Endodermal cell (in vitro differentiated cells): ENCODE measurements at regions not wholly inside any gene's neighbourhood (a gene's known extent, or its start where the extent isn't known, plus 50 kb on each side); places are given as distances from the start of the nearest gene placed in this dataset.

Experiments used
- DNase-seq: peaks from one replicate; pipeline ENCODE4 v3.0.0-alpha.2; 2017
- H3K27ac ChIP-seq: 2 replicates; pipeline ENCODE4 v1.5.1; 2013; ENCODE audit warnings: mild to moderate bottlenecking, low read depth, low read length, moderate library complexity
- H3K27me3 ChIP-seq: 2 replicates; pipeline ENCODE4 v1.6.1; 2013; ENCODE audit warnings: mild to moderate bottlenecking, low read length, moderate library complexity; ENCODE audit not compliant: insufficient read depth, control insufficient read depth, poor library complexity, severe bottlenecking
- H3K36me3 ChIP-seq: 2 replicates; pipeline ENCODE4 v1.7.0; 2013; ENCODE audit warnings: mild to moderate bottlenecking, low read length, moderate library complexity; ENCODE audit not compliant: control insufficient read depth, insufficient read depth
- H3K4me1 ChIP-seq: one replicate; pipeline ENCODE4 v1.7.0; 2013; ENCODE audit warnings: low read length; ENCODE audit not compliant: control insufficient read depth, insufficient read depth
- H3K4me3 ChIP-seq: 2 replicates; pipeline ENCODE4 v1.5.1; 2013; ENCODE audit warnings: mild to moderate bottlenecking, low read length, moderate library complexity
- H3K9ac ChIP-seq: 2 replicates; pipeline ENCODE4 v1.6.1; 2013; ENCODE audit warnings: mild to moderate bottlenecking, low read length, moderate library complexity; ENCODE audit not compliant: poor library complexity, severe bottlenecking; ENCODE audit errors: extremely low read depth
- H3K9me3 ChIP-seq: 2 replicates; pipeline ENCODE4 v1.6.1; 2013; ENCODE audit warnings: mild to moderate bottlenecking, low read length, moderate library complexity; ENCODE audit not compliant: control insufficient read depth
- H3K27ac Mint-ChIP-seq: 2 replicates; pipeline ENCODE4 v1.8.0; 2020; ENCODE audit warnings: mixed read lengths
- H3K27me3 Mint-ChIP-seq: 2 replicates; pipeline ENCODE4 v1.8.0; 2021; ENCODE audit warnings: mild to moderate bottlenecking, mixed read lengths; ENCODE audit not compliant: insufficient read depth
- H3K36me3 Mint-ChIP-seq: 2 replicates; pipeline ENCODE4 v1.8.0; 2020; ENCODE audit warnings: low read depth, mixed read lengths
- H3K4me1 Mint-ChIP-seq: 2 replicates; pipeline ENCODE4 v1.8.0; 2020; ENCODE audit warnings: mixed read lengths
- H3K4me3 Mint-ChIP-seq: 2 replicates; pipeline ENCODE4 v1.8.0; 2020; ENCODE audit warnings: mild to moderate bottlenecking, moderate library complexity, mixed read lengths
- H3K9me3 Mint-ChIP-seq: 2 replicates; pipeline ENCODE4 v1.8.0; 2020; ENCODE audit warnings: mild to moderate bottlenecking, mixed read lengths
- CTCF ChIP-seq: fragments of 200-600 bp; sonication (generic); conservative IDR thresholded peaks from 2 replicates; pipeline ENCODE4 v1.5.0; 2021; ENCODE audit warnings: antibody characterized with exemption, mild to moderate bottlenecking
- WGBS, 2 experiments: methylation state at CpG; one replicate each; pipeline versions ENCODE4 v1.1.5 to v1.1.7; 2013; ENCODE audit warnings: missing lambda C conversion rate in 2 of 2, mixed read lengths in 1 of 2; ENCODE audit not compliant: insufficient coverage in 1 of 2, insufficient read length in 1 of 2; 5-methylcytosine and 5-hydroxymethylcytosine counted together

GRCh38 chr10:84890706-84891105 is 562.3 kb downstream of the CCSER2 start:
- Mint-ChIP-seq H3K27me3 (peaks cover 4% of the 10 kb centered on the region), H3K36me3 (no peaks in the 10 kb centered on the region), H3K9me3 (peaks cover 6% of the 10 kb centered on the region), H3K27ac (no peak overlapping the region), H3K4me1 (no peaks in the 10 kb centered on the region), H3K4me3 (no peak overlapping the region)
- TF ChIP-seq CTCF, result no peak
- H3K27me3 ChIP-seq, result no peaks in the 10 kb centered on the region
- no peak for DNase-seq
- no peak overlapping the region for H3K4me3 ChIP-seq
- H3K9me3 ChIP-seq, result no peaks in the 10 kb centered on the region
- no peaks in the 10 kb centered on the region for H3K4me1 ChIP-seq
- H3K9ac ChIP-seq, result no peak overlapping the region
- no peaks in the 10 kb centered on the region for H3K36me3 ChIP-seq
- H3K27ac ChIP-seq, result no peak overlapping the region
- WGBS, 2 experiments, result 95 to 100% methylated on average over 2 to 3 of the region's 3 CpGs

- TF ChIP-seq CTCF, result no peak
- Mint-ChIP-seq H3K9me3 (peaks cover 6% of the 10 kb centered on the region), H3K4me1 (no peaks in the 10 kb centered on the region), H3K4me3 (no peak overlapping the region), H3K27ac (no peak overlapping the region), H3K36me3 (no peaks in the 10 kb centered on the region), H3K27me3 (peaks cover under 1% of the 10 kb centered on the region)
- H3K9me3 ChIP-seq, result no peaks in the 10 kb centered on the region
- no peaks in the 10 kb centered on the region for H3K36me3 ChIP-seq
- no peak for DNase-seq
- WGBS, 2 experiments, result 50 to 75% methylated on average over 3 to 4 of the region's 4 CpGs
- no peaks in the 10 kb centered on the region for H3K4me1 ChIP-seq
- no peak overlapping the region for H3K27ac ChIP-seq
- no peak overlapping the region for H3K9ac ChIP-seq
- H3K27me3 ChIP-seq, result no peaks in the 10 kb centered on the region
- H3K4me3 ChIP-seq, result no peak overlapping the region
Measured at GRCh38 chr10:84891631-84892030, 563.2 kb downstream of the CCSER2 start.

GRCh38 chr10:84895541-84895940 is 567.2 kb downstream of the CCSER2 start:
- no peak overlapping the region for H3K4me3 Mint-ChIP-seq
- no peaks in the 10 kb centered on the region for H3K9me3 ChIP-seq
- no peak overlapping the region for H3K4me3 ChIP-seq
- DNase-seq, result no peak
- H3K27ac ChIP-seq, result no peak overlapping the region
- TF ChIP-seq CTCF, result no peak
- no peaks in the 10 kb centered on the region for H3K27me3 ChIP-seq
- no peaks in the 10 kb centered on the region for H3K36me3 ChIP-seq
- 96% methylated on average over 2 of the region's 3 CpGs; no CpG with 5 or more reads in 1 of the 2 experiments for WGBS, 2 experiments
- peaks cover 1% of the 10 kb centered on the region for H3K27me3 Mint-ChIP-seq
- no peaks in the 10 kb centered on the region for H3K4me1 ChIP-seq
- H3K4me1 Mint-ChIP-seq, result peaks cover 2% of the 10 kb centered on the region
- no peaks in the 10 kb centered on the region for H3K36me3 Mint-ChIP-seq
- H3K27ac Mint-ChIP-seq, result no peak overlapping the region
- H3K9ac ChIP-seq, result no peak overlapping the region
- H3K9me3 Mint-ChIP-seq, result no peaks in the 10 kb centered on the region
